SK-N-SH (cell line): ENCODE measurements at regions not wholly inside any gene's neighbourhood (a gene's known extent, or its start where the extent isn't known, plus 50 kb on each side); places are given as distances from the start of the nearest gene placed in this dataset.
A peak's percentile ranks its signal among the peaks of the same experiment; 100 is the strongest.

Experiments
- CTCF ChIP-seq: fragments of 200-600 bp; sonication (generic); IDR thresholded peaks from 2 replicates; pipeline ENCODE4 v1.6.1; 2017; ENCODE audit warnings: antibody characterized with exemption, mild to moderate bottlenecking, moderate library complexity
- EP300 ChIP-seq, 2 experiments: IDR thresholded peaks; 2 replicates each; pipeline versions ENCODE4 v1.4.0 to v1.6.1; 2012; ENCODE audit warnings: borderline replicate concordance in 1 of 2, low read depth in 1 of 2, low read length in 1 of 2
- NRF1 ChIP-seq: IDR thresholded peaks from 2 replicates; pipeline ENCODE4 v1.6.1; 2012; ENCODE audit warnings: low read depth, mild to moderate bottlenecking, low read length
- POLR2AphosphoS5 ChIP-seq: IDR thresholded peaks from 2 replicates; pipeline ENCODE4 v1.6.1; 2012; ENCODE audit warnings: low read depth, low read length
- RFX5 ChIP-seq: IDR thresholded peaks from 2 replicates; pipeline ENCODE4 v1.6.1; 2012; ENCODE audit warnings: mild to moderate bottlenecking, improper control_type of control experiment, low read length
- SIN3A ChIP-seq: IDR thresholded peaks from 2 replicates; pipeline ENCODE4 v1.6.1; 2012; ENCODE audit warnings: low read depth, mild to moderate bottlenecking, low read length, moderate library complexity, borderline replicate concordance
- TEAD4 ChIP-seq: IDR thresholded peaks from 2 replicates; pipeline ENCODE4 v1.4.0; 2012; ENCODE audit warnings: mild to moderate bottlenecking, borderline replicate concordance; ENCODE audit not compliant: insufficient read depth
- YY1 ChIP-seq: IDR thresholded peaks from 2 replicates; pipeline ENCODE4 v1.4.0; 2012; ENCODE audit warnings: low read depth, mild to moderate bottlenecking
- TF ChIP-seq, protein P1 (sequence below): IDR thresholded peaks from 2 replicates; pipeline ENCODE4 v1.4.0; 2012; ENCODE audit warnings: low read depth, borderline replicate concordance

GRCh38 chr1:110783292-110783918, 89.5 kb upstream of the CD53 start:
- no peak for TF ChIP-seq YY1
- peak; percentile 89 for TF ChIP-seq CTCF
- TF ChIP-seq SIN3A = no peak
- TF ChIP-seq EP300 (IDR thresholded peaks at IDR 0.05; ENCODE audit: borderline replicate concordance in 1 of 2, low read depth in 1 of 2, low read length in 1 of 2) = no peak
- TF ChIP-seq POLR2AphosphoS5 = no peak
- TF ChIP-seq RFX5 = no peak
- no peak for TF ChIP-seq TEAD4
- no peak for TF ChIP-seq NRF1
- TF ChIP-seq, protein P1, sequence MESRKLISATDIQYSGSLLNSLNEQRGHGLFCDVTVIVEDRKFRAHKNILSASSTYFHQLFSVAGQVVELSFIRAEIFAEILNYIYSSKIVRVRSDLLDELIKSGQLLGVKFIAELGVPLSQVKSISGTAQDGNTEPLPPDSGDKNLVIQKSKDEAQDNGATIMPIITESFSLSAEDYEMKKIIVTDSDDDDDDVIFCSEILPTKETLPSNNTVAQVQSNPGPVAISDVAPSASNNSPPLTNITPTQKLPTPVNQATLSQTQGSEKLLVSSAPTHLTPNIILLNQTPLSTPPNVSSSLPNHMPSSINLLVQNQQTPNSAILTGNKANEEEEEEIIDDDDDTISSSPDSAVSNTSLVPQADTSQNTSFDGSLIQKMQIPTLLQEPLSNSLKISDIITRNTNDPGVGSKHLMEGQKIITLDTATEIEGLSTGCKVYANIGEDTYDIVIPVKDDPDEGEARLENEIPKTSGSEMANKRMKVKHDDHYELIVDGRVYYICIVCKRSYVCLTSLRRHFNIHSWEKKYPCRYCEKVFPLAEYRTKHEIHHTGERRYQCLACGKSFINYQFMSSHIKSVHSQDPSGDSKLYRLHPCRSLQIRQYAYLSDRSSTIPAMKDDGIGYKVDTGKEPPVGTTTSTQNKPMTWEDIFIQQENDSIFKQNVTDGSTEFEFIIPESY = no peak
